ENCODE measurements at regions not wholly inside any gene's neighbourhood (a gene's known extent, or its start where the extent isn't known, plus 50 kb on each side); places are given as distances from the start of the nearest gene placed in this dataset.

GRCh38 chr5:36435516-36435915 lies 133.8 kb upstream of the RANBP3L start:
- TF ChIP-seq SRF (IDR thresholded peaks at IDR 0.05; ENCODE audit: low read depth in 2 of 2, low read length in 2 of 2) (no peak), SP1 (IDR thresholded peaks at IDR 0.05; ENCODE audit: low read depth, low read length) (no peak), MXI1 (IDR thresholded peaks at IDR 0.05; ENCODE audit: low read depth, low read length) (no peak)
